GM18520 (cell line): ENCODE measurements at regions not wholly inside any gene's neighbourhood (a gene's known extent, or its start where the extent isn't known, plus 50 kb on each side); places are given as distances from the start of the nearest gene placed in this dataset.

ENCODE experiments used
- ATAC-seq: cut with Tn5 transposase; IDR thresholded peaks from one replicate; pipeline ENCODE4 v1.9.1; 2021; ENCODE audit not compliant: unreplicated experiment

DNA sequence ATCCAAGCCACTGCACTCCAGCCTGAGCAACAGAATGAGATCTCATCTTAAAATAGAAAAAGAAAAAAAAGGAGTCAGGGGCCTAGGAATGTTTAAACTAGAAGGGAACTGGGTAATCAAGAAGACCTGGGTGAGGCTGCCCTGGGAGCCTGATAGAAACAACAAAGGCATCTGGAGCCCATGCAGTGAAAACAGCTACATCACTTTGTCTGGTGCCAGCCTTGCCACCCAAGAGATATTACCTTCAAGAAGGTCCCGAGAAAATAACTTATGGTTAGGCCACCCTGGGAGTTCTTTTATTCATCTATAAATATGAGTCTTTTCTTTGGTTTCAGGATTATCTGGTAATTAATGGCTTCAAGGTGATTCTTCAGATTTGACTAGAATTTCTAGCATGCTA lies 412.1 kb downstream of the METTL15 start:
- ATAC-seq, result no peak

GRCh38 chr11:28518825-28519224 lies 410.6 kb downstream of the METTL15 start:
- ATAC-seq, result no peak

DNA sequence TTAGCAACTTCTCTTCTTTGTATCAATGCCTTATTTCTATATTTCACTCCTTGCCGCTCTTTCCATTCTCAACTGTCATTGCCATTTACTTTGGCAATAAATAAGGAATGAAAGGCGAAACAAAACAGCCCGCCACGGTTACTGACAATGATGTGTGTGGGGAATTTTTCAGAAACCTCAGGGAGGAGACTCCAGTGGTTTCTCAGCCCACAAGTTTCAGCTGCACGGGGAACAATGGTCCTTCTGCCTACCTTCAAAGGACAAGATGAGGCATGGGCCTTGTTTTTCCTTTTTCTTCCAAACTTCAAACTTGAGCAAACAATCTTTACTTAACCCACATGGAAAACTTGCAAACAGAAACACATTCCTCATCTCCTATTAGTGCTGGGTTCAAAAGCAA lies 409.4 kb downstream of the METTL15 start:
- no peak for ATAC-seq

- no peak for ATAC-seq
These were observed 406.2 kb downstream of the METTL15 start for GRCh38 chr11:28514391-28514790.

DNA sequence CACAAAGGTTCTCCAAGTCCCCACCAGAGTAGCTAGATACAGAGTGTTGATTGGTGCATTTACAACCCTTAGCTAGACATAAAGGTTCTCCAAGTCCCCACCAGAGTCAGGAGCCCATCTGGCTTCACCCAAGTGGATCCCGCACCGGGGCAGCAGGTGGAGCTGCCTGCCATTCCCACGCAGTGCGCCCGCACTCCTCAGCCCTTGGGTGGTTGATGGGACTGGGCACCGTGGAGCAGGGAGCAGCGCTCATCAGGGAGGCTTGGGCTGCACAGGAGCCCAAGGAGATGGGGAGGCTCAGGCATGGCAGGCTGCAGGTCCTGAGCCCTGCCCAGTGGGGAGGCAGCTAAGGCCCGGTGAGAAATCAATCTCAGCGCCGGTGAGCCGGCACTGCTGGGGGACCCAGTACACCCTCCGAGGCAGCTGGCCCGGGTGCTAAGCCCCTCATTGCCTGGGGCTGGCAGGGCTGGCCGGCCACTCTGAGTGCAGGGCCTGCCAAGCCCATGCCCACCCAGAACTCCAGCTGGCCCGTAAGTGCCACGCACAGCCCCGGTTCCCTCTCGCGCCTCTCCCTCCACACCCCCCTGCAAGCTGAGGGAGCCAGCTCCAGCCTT lies 404.1 kb downstream of the METTL15 start:
- ATAC-seq, result no peak

DNA sequence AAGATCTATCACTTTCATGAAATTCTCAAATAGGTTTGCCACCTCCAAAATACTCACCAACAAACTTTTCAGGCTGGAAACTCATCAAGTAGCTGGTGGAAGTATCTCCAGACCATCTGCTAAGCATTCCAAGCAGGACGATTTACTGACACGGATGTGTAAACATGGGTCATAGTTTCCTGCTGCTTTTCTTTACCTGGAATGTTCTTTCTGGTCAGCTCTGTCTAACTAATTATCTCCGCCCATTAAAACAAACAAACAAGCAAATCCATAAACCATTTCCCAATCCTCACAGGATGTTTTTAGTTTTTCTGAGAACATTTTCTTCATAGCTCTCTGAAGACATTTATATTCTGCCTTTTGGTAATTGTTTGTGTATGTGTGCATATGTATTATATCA lies 397.0 kb downstream of the METTL15 start:
- no peak for ATAC-seq

DNA sequence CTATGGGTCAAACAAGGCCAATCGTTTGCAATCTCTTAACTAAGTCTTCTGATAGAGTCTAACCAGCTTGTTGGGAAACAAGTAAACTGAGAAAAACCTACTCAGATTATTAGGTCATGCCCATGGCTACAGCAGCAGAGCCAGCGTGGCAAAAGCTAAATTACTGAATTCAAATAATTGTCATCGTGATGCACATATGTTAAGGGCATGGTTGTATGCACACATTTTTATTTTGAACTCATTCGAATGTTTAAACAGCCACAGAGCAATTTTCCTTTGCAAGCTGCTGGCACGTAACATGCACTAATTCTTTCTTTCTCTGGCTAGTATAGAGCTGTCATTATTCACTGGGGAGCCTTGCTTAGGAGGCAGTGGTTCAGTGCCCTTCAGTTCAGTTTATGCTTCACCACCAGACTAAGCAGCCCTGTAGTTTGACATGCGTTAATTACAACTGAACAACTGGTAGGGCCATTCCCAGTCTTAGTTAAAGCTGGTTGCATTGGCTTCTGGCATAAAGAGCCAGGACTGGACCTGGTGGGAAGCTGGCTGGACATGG lies 396.4 kb downstream of the METTL15 start:
- ATAC-seq, result no peak

GRCh38 chr11:28495333-28495732 lies 387.1 kb downstream of the METTL15 start:
- ATAC-seq, result no peak

GRCh38 chr11:28491431-28491830 lies 383.2 kb downstream of the METTL15 start:
- ATAC-seq, result no peak

- no peak for ATAC-seq
These were observed 382.7 kb downstream of the METTL15 start for GRCh38 chr11:28490773-28491382.

DNA sequence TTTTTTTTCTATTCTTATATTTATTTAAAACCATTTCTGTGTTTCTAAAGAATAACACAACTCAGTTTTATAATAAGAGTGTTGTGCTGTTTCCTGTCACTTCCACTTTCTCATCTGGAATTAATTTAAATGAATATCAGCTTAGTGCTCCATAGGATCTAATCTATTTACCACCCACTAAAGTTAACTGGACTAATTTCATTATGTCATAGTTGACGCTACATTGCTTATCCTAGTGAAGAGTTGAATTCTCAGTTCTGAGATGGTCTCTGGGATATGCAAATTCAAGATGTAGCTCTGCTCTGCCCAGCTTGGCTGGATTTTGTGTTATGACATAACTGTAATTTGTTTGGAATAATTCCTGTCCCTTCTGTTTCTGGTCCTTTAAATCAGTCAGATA lies 380.1 kb downstream of the METTL15 start:
- ATAC-seq, result no peak

DNA sequence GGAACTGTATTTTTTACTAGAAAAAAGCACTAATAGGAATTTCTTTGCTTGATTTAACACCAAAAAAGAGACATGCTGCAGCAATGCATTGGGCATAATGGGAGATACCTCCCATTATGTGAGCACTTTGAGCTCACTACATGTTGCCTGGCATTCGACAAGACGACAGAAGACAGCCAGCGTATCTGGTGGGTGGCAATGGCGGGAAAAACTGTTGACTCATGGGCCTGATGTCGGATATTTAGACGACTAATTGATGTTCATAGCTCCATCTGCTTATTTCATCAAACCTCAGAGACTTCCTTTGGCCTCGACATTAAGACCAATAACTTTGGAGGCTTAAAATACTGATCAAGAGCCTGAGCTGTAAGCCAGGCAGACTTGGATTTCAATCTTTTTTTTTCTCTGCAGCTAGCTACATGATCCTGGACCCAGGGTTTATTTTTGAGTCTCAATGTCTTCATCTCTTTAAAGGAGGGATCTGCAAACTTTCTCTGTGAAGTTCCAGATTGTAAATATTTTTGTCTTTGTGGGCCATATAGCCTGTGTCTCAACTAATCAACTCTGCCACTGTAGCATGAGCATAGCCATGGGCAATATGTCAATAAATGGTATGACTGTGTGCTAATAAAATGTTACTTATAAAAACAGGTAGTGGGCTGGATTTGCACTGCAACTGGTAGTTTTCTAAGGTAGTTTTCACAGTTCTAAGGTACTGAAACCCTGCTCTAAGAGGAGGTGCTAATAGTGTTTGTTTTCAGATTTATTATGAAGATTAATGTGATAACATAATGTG lies 375.1 kb downstream of the METTL15 start:
- no peak for ATAC-seq

- no peak for ATAC-seq
These were observed 374.5 kb downstream of the METTL15 start for GRCh38 chr11:28482666-28483065.

DNA sequence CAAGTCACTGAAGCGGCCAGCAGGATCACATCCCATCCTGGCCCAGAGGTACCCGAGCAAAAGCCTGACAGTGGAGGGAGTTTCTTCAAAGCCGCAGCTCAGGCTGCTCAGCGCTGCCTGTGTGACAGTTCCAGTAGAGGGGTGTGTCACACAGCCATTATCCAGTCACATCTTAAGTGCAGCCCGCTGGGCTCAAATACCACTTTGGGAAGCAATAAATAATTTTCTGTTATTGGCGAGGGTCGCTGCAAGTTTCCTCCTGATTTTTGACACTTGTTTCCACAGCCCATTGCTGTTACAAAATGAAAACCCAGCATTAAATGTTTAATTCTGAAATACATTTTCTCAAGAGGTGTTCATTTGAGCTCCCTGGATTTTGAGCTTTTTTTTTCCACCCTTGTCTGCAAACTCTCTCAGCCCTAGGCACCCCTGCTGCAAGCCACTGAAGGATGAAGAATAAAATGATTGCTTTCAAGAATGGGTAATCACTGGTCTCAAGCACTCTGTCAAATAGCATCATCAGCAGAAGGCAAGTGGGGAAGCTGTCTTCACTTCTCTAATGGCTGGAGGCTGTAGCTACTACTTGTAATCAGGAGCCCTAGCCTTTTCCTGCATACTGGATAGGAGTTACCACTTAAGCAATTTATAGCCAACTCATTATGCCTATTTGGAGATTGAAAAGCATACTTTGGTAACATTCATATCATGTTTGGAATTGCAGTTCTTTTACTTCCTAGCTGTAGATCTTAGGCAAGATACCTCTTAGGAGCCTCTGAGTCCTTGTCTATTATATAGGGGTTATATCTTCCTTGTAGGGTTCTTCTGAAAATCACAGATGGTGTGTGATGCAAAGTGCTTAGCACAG lies 373.7 kb downstream of the METTL15 start:
- ATAC-seq, result no peak

DNA sequence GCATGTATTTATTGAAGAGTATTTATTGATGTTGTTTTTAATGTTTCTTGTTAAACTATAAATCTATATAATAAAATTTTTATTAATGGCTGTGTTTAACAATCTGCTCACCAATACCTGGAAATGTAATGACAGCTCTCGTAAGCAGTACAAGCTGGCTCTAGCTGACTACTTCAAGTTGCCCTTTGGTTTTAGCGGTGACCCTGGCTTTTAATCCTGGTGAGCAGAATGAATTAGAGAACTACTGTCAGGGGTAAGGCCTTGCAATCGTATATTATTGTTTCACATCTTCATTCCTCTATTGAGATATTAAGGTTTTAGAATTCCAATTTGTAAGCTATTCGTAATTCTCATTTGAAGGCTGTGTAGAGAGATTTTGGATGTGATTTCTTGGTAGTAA lies 372.2 kb downstream of the METTL15 start:
- ATAC-seq, result no peak

- no peak for ATAC-seq
These were observed 368.7 kb downstream of the METTL15 start for GRCh38 chr11:28476864-28477263.

DNA sequence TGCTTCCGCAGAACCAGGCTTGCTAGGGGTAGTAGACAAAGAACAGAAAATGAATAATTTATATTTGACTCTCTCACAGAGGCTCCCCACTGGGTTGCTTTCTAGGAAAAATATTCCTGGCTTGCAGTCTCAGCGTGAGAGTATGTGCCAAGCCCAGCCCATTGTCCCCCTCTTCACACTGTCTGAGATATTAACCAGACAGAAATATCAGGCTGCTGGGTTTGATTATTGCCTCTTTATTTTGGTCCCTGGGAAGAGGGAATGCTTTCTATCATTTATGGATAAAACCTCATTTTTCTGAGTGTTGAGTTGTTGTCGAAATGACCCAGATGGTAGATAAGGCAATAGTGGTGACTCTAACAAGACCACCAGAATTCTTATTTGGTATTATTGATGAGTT lies 367.9 kb downstream of the METTL15 start:
- no peak for ATAC-seq

- no peak for ATAC-seq
These were observed 364.7 kb downstream of the METTL15 start for GRCh38 chr11:28472904-28473303.

DNA sequence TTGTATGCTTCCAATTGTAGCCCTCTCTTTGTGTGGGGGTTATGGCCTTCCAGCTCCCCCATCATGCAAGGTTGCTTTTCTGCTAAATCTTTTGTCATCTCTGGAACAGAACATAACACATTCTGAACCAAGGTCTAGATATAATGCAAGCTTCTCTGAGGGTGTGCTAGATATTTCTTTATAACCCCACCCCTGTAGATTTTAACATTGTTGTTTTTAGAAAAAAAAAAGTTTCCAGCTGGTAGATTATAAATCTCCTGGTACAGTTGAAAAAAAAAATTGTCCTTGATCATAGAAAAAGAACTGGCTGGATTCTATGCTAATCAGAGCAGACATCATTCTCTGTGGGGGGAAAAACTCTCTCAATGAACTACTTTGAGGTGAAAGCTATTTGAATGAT lies 363.3 kb downstream of the METTL15 start:
- ATAC-seq, result no peak

GRCh38 chr11:28470180-28470579 lies 362.0 kb downstream of the METTL15 start:
- ATAC-seq, result no peak

DNA sequence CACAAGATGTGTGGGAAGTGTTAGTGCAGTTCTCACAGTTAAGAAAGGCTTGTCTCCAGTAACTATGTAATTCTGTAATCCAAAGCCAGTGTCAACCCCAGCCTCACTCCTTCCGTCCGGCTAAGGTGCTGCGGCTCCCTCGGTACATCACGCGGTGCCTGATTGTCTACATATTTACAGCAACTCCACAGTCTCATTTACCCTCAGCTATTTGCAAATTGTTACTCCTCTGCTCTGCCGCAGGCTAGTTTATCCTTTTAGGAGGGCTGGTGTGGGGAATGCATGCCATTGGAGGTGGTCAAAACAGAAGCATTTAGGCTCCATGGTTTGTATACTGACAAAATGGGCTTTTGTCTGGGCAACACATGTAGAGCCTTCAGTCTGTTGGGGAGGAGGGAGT lies 358.3 kb downstream of the METTL15 start:
- ATAC-seq, result no peak
